ENCODE measurements at regions not wholly inside any gene's neighbourhood (a gene's known extent, or its start where the extent isn't known, plus 50 kb on each side); places are given as distances from the start of the nearest gene placed in this dataset.
"Not testable (repeated sequence)": the region's sequence is repeated elsewhere in the genome, so short reads cannot be mapped to it uniquely, and the experiment has no call there.

GRCh38 chr10:3371624-3372023 is 199.0 kb upstream of the PITRM1 start:
- not testable (repeated sequence) for H3K4me3 ChIP-seq (ENCODE audit: low read depth in 1 of 2, low read length in 2 of 2); H3K27me3 ChIP-seq (ENCODE audit: control insufficient read depth in 1 of 2, insufficient read depth in 2 of 2, low read length in 2 of 2); H3K9me3 ChIP-seq (ENCODE audit: control insufficient read depth in 1 of 2, low read length in 2 of 2); H3K36me3 ChIP-seq (ENCODE audit: control insufficient read depth in 1 of 2, insufficient read depth in 2 of 2, low read length in 2 of 2); H3K9ac ChIP-seq (ENCODE audit: low read depth in 1 of 2, low read length in 2 of 2); H3K27ac ChIP-seq (ENCODE audit: low read depth, low read length); H3K4me1 ChIP-seq (ENCODE audit: control insufficient read depth in 1 of 2, insufficient read depth in 2 of 2, low read length in 2 of 2)

GRCh38 chr10:3366735-3367405 is 194.3 kb upstream of the PITRM1 start:
- no peak overlapping the region for H3K9ac ChIP-seq (ENCODE audit: low read depth in 1 of 2, low read length in 2 of 2)
- H3K9me3 ChIP-seq (ENCODE audit: control insufficient read depth in 1 of 2, low read length in 2 of 2), result peaks cover 4 to 5% of the 10 kb centered on the region in 2 donors
- no peak overlapping the region for H3K4me3 ChIP-seq (ENCODE audit: low read depth in 1 of 2, low read length in 2 of 2)
- no peaks in the 10 kb centered on the region for H3K27me3 ChIP-seq (ENCODE audit: control insufficient read depth in 1 of 2, insufficient read depth in 2 of 2, low read length in 2 of 2)
- H3K4me1 ChIP-seq (ENCODE audit: control insufficient read depth in 1 of 2, insufficient read depth in 2 of 2, low read length in 2 of 2), result no peaks in the 10 kb centered on the region
- H3K27ac ChIP-seq (ENCODE audit: low read depth, low read length), result no peak overlapping the region
- no peaks in the 10 kb centered on the region for H3K36me3 ChIP-seq (ENCODE audit: control insufficient read depth in 1 of 2, insufficient read depth in 2 of 2, low read length in 2 of 2)

GRCh38 chr10:3366043-3366442 is 193.5 kb upstream of the PITRM1 start:
- Histone ChIP-seq H3K4me1 (ENCODE audit: control insufficient read depth in 1 of 2, insufficient read depth in 2 of 2, low read length in 2 of 2) (no peaks in the 10 kb centered on the region), H3K36me3 (ENCODE audit: control insufficient read depth in 1 of 2, insufficient read depth in 2 of 2, low read length in 2 of 2) (no peaks in the 10 kb centered on the region), H3K9me3 (ENCODE audit: control insufficient read depth in 1 of 2, low read length in 2 of 2) (peaks cover 4 to 8% of the 10 kb centered on the region in 2 donors), H3K9ac (ENCODE audit: low read depth in 1 of 2, low read length in 2 of 2) (no peak overlapping the region), H3K4me3 (ENCODE audit: low read depth in 1 of 2, low read length in 2 of 2) (no peak overlapping the region), H3K27ac (ENCODE audit: low read depth, low read length) (no peak overlapping the region), H3K27me3 (ENCODE audit: control insufficient read depth in 1 of 2, insufficient read depth in 2 of 2, low read length in 2 of 2) (no peaks in the 10 kb centered on the region)

- H3K9ac ChIP-seq (ENCODE audit: low read depth in 1 of 2, low read length in 2 of 2), result no peak overlapping the region
- no peaks in the 10 kb centered on the region for H3K27me3 ChIP-seq (ENCODE audit: control insufficient read depth in 1 of 2, insufficient read depth in 2 of 2, low read length in 2 of 2)
- no peak overlapping the region for H3K27ac ChIP-seq (ENCODE audit: low read depth, low read length)
- no peak overlapping the region for H3K4me3 ChIP-seq (ENCODE audit: low read depth in 1 of 2, low read length in 2 of 2)
- peaks cover 4 to 8% of the 10 kb centered on the region in 2 donors for H3K9me3 ChIP-seq (ENCODE audit: control insufficient read depth in 1 of 2, low read length in 2 of 2)
- no peaks in the 10 kb centered on the region for H3K36me3 ChIP-seq (ENCODE audit: control insufficient read depth in 1 of 2, insufficient read depth in 2 of 2, low read length in 2 of 2)
- no peaks in the 10 kb centered on the region for H3K4me1 ChIP-seq (ENCODE audit: control insufficient read depth in 1 of 2, insufficient read depth in 2 of 2, low read length in 2 of 2)
Observed at GRCh38 chr10:3365630-3366029, 193.0 kb upstream of the PITRM1 start.

DNA sequence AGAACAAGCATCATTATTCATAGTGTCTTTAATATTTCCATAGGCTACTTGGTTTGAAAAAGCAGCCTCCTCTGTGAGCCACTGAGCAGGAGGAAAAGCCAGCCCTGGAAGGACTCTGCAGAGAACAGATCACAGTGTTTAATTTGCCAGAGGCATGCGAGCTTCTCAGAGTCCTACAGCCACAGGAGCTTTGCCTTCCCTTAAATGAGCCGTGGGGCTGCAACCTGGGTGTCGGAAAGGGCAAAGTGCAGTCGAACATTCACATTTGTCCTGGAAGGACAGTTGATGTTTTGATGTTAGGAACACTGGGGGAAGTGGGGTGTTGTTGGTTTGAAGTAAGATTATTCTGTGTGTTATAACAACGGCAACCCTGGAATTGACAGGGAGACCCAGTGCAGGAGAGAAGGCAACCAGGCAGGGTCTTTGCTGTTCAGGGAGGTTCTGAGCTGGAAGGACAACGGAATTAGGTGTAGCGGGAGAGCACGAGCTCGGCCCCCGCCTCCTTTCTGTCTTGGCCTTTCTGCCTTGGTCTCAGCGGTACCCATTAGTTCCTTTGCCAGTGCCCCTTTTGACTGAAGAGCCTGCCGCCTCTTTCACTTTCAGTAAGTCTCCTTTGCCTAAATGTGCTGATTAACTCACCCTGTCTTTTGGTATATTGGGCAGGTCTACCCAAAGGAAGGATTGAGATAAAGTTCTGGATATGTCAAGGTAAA is 192.3 kb upstream of the PITRM1 start:
- H3K4me1 ChIP-seq (ENCODE audit: control insufficient read depth in 1 of 2, insufficient read depth in 2 of 2, low read length in 2 of 2), result no peaks in the 10 kb centered on the region
- no peak overlapping the region for H3K27ac ChIP-seq (ENCODE audit: low read depth, low read length)
- H3K27me3 ChIP-seq (ENCODE audit: control insufficient read depth in 1 of 2, insufficient read depth in 2 of 2, low read length in 2 of 2), result no peaks in the 10 kb centered on the region
- H3K9ac ChIP-seq (ENCODE audit: low read depth in 1 of 2, low read length in 2 of 2), result no peak overlapping the region
- no peaks in the 10 kb centered on the region for H3K36me3 ChIP-seq (ENCODE audit: control insufficient read depth in 1 of 2, insufficient read depth in 2 of 2, low read length in 2 of 2)
- peak overlapping the region; percentile 18 to 36 for H3K4me3 ChIP-seq (ENCODE audit: low read depth in 1 of 2, low read length in 2 of 2)
- peaks cover 4 to 8% of the 10 kb centered on the region in 2 donors for H3K9me3 ChIP-seq (ENCODE audit: control insufficient read depth in 1 of 2, low read length in 2 of 2)

DNA sequence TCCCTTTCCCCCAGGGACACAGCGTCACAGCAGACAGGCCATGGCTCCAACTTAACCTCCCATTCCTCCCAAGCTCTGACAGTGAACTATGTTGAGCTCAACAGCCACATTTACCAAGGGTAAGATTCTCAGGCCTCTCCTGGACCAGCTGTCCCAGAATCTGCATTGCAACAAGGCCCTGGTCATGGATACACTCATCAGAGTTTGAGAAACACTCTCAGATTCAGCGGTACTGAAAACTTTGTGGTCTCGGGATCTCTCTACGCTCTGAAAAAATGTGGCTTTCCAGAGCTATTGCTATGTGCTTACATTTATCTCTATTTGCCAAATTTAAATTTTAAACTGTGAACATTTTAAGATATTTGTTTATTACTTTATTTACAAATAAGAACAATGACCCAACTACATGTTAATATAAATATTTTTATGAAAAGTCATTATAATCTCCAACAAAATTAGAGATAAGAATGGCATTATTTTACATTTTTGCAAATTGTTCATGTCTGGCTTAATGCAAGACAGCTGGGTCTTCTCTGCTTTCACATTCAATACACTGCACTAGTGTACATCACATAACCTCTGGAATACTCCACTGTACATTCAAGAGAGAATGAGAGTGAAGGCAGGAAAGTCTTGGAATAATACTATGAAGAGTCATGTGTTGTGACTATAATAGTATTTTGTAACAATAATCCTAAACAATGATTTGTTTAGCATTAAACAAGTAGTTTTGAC is 190.9 kb upstream of the PITRM1 start:
- Histone ChIP-seq H3K9me3 (ENCODE audit: control insufficient read depth in 1 of 2, low read length in 2 of 2) (peaks cover 4 to 9% of the 10 kb centered on the region in 2 donors), H3K27me3 (ENCODE audit: control insufficient read depth in 1 of 2, insufficient read depth in 2 of 2, low read length in 2 of 2) (no peaks in the 10 kb centered on the region), H3K4me3 (ENCODE audit: low read depth in 1 of 2, low read length in 2 of 2) (no peak overlapping the region), H3K27ac (ENCODE audit: low read depth, low read length) (no peak overlapping the region), H3K4me1 (ENCODE audit: control insufficient read depth in 1 of 2, insufficient read depth in 2 of 2, low read length in 2 of 2) (no peaks in the 10 kb centered on the region), H3K36me3 (ENCODE audit: control insufficient read depth in 1 of 2, insufficient read depth in 2 of 2, low read length in 2 of 2) (no peaks in the 10 kb centered on the region), H3K9ac (ENCODE audit: low read depth in 1 of 2, low read length in 2 of 2) (no peak overlapping the region)

- Histone ChIP-seq H3K36me3 (ENCODE audit: control insufficient read depth in 1 of 2, insufficient read depth in 2 of 2, low read length in 2 of 2) (no peaks in the 10 kb centered on the region), H3K27ac (ENCODE audit: low read depth, low read length) (no peak overlapping the region), H3K9me3 (ENCODE audit: control insufficient read depth in 1 of 2, low read length in 2 of 2) (peaks cover 4 to 12% of the 10 kb centered on the region in 2 donors), H3K4me1 (ENCODE audit: control insufficient read depth in 1 of 2, insufficient read depth in 2 of 2, low read length in 2 of 2) (no peaks in the 10 kb centered on the region), H3K9ac (ENCODE audit: low read depth in 1 of 2, low read length in 2 of 2) (no peak overlapping the region), H3K27me3 (ENCODE audit: control insufficient read depth in 1 of 2, insufficient read depth in 2 of 2, low read length in 2 of 2) (no peaks in the 10 kb centered on the region), H3K4me3 (ENCODE audit: low read depth in 1 of 2, low read length in 2 of 2) (no peak overlapping the region)
Observed at GRCh38 chr10:3362394-3362793, 189.8 kb upstream of the PITRM1 start.

DNA sequence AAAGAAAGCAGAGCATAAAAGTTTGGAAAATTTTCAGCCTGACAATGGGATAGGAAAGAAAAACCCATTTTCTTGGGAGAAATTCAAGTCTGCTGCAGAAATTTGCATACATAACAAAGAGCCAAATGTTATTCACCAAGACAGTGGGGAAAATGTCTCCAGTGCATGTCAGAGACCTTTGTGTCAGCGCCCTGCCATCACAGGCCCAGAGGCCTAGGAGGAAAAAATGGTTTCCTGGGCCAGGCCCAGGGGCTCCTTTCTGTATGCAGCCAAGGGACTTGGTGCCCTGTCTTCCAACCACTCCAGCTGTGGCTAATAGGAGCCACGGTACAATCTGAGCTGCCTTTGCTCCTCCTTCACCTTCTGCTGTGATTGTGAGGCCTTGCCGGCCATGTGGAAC is 189.1 kb upstream of the PITRM1 start:
- Histone ChIP-seq H3K9ac (ENCODE audit: low read depth in 1 of 2, low read length in 2 of 2) (no peak overlapping the region), H3K4me1 (ENCODE audit: control insufficient read depth in 1 of 2, insufficient read depth in 2 of 2, low read length in 2 of 2) (no peaks in the 10 kb centered on the region), H3K36me3 (ENCODE audit: control insufficient read depth in 1 of 2, insufficient read depth in 2 of 2, low read length in 2 of 2) (no peaks in the 10 kb centered on the region), H3K9me3 (ENCODE audit: control insufficient read depth in 1 of 2, low read length in 2 of 2) (peaks cover 4 to 12% of the 10 kb centered on the region in 2 donors), H3K27ac (ENCODE audit: low read depth, low read length) (no peak overlapping the region), H3K27me3 (ENCODE audit: control insufficient read depth in 1 of 2, insufficient read depth in 2 of 2, low read length in 2 of 2) (no peaks in the 10 kb centered on the region), H3K4me3 (ENCODE audit: low read depth in 1 of 2, low read length in 2 of 2) (no peak overlapping the region)

DNA sequence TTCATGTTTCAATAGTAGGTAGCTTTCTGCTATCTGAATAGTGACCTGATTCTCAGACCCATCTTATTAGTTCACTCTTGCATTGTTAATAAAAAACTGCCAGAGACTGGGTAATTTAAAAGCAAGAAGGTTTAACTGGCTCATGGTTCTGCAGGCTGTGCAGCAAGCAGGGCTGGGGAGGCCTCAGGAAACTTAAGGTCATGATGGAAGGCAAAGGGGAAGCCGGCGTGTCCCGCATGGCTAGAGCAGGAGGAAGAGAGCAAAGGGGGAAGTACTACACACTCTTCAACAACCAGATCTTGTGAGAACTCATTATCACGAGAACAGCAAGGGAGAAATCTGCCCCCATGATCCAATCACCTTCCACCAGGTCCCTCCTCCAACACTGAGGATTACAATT is 185.2 kb upstream of the PITRM1 start:
- H3K9ac ChIP-seq (ENCODE audit: low read depth in 1 of 2, low read length in 2 of 2), result no peak overlapping the region
- H3K36me3 ChIP-seq (ENCODE audit: control insufficient read depth in 1 of 2, insufficient read depth in 2 of 2, low read length in 2 of 2), result no peaks in the 10 kb centered on the region
- peaks cover 4 to 12% of the 10 kb centered on the region in 2 donors for H3K9me3 ChIP-seq (ENCODE audit: control insufficient read depth in 1 of 2, low read length in 2 of 2)
- no peak overlapping the region for H3K27ac ChIP-seq (ENCODE audit: low read depth, low read length)
- H3K4me1 ChIP-seq (ENCODE audit: control insufficient read depth in 1 of 2, insufficient read depth in 2 of 2, low read length in 2 of 2), result no peaks in the 10 kb centered on the region
- H3K4me3 ChIP-seq (ENCODE audit: low read depth in 1 of 2, low read length in 2 of 2), result no peak overlapping the region
- no peaks in the 10 kb centered on the region for H3K27me3 ChIP-seq (ENCODE audit: control insufficient read depth in 1 of 2, insufficient read depth in 2 of 2, low read length in 2 of 2)

- Histone ChIP-seq H3K27me3 (ENCODE audit: control insufficient read depth in 1 of 2, insufficient read depth in 2 of 2, low read length in 2 of 2) (no peaks in the 10 kb centered on the region), H3K9me3 (ENCODE audit: control insufficient read depth in 1 of 2, low read length in 2 of 2) (peaks cover 0 to 4% of the 10 kb centered on the region in 2 donors), H3K36me3 (ENCODE audit: control insufficient read depth in 1 of 2, insufficient read depth in 2 of 2, low read length in 2 of 2) (no peaks in the 10 kb centered on the region), H3K9ac (ENCODE audit: low read depth in 1 of 2, low read length in 2 of 2) (no peak overlapping the region), H3K4me1 (ENCODE audit: control insufficient read depth in 1 of 2, insufficient read depth in 2 of 2, low read length in 2 of 2) (no peaks in the 10 kb centered on the region), H3K27ac (ENCODE audit: low read depth, low read length) (no peak overlapping the region), H3K4me3 (ENCODE audit: low read depth in 1 of 2, low read length in 2 of 2) (no peak overlapping the region)
Observed at GRCh38 chr10:3355536-3355935, 183.0 kb upstream of the PITRM1 start.

Measured in duodenal mucosa (tissue), 2 donors.